Transverse colon (tissue), 4 donors: ENCODE measurements at regions not wholly inside any gene's neighbourhood (a gene's known extent, or its start where the extent isn't known, plus 50 kb on each side); places are given as distances from the start of the nearest gene placed in this dataset.
"Not testable (repeated sequence)": the region's sequence is repeated elsewhere in the genome, so short reads cannot be mapped to it uniquely, and the experiment has no call there.

ENCODE experiments used
- CTCF ChIP-seq, 5 experiments: fragments of 200-600 bp in 3 of 5; fragments of 450-650 bp in 2 of 5; sonication (generic) in 3 of 5; IDR thresholded peaks; 1 replicate in 2 of 5; 2 replicates in 3 of 5; pipeline ENCODE4 v1.5.1; 2016 to 2017; ENCODE audit warnings: antibody characterized with exemption in 5 of 5, inconsistent platforms in 3 of 5, mild to moderate bottlenecking in 2 of 5, moderate library complexity in 1 of 5
- POLR2AphosphoS5 ChIP-seq, 3 donors: sonication (generic); formaldehyde crosslinking; IDR thresholded peaks; one replicate each; pipeline ENCODE4 v1.6.1; 2016; ENCODE audit warnings: antibody characterized with exemption in 3 of 3

- TF ChIP-seq POLR2AphosphoS5, CTCF (IDR thresholded peaks at IDR 0.05): not testable (repeated sequence)
Observed at GRCh38 chr1:149708192-149708853, 74.2 kb upstream of the FCGR1A start.
